ENCODE measurements at regions not wholly inside any gene's neighbourhood (a gene's known extent, or its start where the extent isn't known, plus 50 kb on each side); places are given as distances from the start of the nearest gene placed in this dataset.
"Not testable (repeated sequence)": the region's sequence is repeated elsewhere in the genome, so short reads cannot be mapped to it uniquely, and the experiment has no call there.

DNA sequence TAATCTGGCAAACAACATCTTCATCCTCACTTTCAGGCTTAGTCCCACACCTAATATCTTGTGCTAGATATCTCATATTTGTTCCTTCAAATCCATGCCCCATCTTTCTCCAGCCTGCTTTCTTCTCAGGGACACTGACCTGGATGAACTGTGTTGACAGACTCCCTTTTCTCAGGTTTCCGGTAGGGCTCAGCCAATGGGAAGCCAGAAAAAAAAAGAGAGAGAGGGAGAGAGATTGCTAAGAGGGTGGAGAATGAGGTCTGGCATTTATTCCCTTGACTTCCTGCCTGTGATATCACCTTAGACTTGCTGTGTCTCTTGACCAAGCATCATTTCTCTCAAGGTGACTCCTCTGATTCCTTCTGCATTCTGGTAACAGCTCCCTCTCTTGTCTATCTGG, 145.6 kb upstream of the ABI3BP start:
- no peak for DNase-seq

DNA sequence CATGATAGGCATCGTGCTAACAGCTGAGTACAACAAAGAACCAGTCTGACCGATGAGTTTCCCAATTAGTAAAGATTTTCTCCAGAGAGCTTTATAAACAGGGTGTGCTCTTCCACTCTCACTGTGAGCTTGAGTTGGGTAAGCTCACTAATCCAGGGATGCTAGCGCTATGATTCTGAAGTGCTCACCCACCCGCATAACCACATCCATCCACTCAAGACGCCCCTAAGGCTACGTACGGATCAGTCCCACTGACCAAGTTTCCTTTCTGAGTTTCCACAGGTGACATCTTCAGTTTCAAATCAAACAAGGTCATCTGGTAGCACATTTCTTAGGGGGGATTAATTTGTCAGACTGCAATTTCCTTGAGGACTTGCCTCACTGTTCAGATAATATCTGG, 141.1 kb upstream of the ABI3BP start:
- no peak for DNase-seq

DNA sequence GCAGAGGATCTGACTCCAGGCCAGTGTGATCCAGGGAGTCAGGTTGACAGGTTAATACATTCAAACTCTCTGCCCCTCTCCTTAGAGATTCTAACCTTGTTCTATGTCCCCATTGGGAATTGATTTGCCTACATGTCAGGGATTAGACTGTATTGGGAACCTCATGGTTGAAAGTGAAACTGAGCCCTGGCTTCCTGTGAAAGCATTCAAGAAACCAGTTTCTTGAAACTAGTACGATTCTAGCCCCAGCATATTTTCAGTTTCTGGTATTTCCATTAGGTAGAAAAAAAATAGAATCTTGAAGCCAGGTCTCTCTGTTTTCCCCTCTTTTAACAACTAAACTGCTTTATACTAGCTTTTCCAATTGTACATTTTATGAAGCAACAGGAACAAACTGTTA, 140.4 kb upstream of the ABI3BP start:
- DNase-seq, result no peak

DNA sequence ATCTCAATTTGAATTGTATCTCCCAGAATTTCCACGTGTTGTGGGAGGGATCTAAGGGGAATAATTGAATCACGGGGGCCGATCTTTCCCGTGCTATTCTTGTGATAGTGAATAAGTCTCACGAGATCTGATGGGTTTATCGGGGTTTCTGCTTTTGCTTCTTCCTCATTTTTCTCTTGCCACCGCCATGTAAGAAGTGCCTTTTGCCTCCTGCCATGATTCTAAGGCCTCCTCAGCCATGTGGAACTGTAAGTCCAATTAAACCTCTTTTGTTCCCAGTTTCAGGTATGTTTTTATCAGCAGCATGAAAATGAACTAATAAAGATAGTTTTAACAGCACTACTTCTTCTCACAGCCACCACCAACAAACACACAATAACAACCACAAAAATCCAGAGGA, 140.0 kb upstream of the ABI3BP start:
- DNase-seq, result not testable (repeated sequence)

DNA sequence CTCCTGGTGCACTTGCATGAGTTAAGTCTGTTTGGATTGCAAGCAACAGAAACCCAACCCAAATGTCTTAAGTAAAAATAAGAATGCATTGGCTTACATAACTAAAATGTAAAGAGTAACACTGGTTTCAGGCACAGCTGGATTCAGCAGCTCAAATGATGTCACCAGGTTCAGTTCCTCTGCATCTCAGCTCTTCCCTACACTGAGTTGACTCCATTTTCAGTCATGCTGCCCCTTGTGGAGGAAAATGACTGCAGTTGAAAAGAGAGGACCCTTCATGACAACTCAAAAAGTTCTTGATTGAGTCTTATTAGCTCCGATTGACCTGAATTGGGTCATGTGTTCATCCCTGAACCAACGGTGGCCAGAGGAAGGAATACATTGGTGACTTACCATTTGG, 138.5 kb upstream of the ABI3BP start:
- no peak for DNase-seq

DNA sequence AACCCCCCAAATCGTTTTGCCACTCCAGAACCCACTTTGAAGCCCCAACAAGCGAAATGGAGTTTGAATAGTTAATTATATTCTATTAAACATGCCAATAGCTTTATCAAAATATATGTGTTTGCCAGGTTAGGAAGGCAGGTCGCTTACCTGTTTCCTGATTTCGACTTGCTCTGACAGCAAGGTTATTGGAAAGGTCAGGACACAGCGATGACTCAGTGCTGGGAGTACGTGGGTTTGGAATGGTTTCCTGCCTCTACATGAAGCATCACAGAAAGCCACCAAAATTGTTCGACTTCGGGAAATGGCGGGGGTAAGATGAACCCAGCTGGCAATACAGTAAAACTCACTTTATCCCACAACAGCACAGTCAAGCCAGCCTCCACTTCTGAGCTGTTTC, 135.6 kb upstream of the ABI3BP start:
- no peak for DNase-seq

DNA sequence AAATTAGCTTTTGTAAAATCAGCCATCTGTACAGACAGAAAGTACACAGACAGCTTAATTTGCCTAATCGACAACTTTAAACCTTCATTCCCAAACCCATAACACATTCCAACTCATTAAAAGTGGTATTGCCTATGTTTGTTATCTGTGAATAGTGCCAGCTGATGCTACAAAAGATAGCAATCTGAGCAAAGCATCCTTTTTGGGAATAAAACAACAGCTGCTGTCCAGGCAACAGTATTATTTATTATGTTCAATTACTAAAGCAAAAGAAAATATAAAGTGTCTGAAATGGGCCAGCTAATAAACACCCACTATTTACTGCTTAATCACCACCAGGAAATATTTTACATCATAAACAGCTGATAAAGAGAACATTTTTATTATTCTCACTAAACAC, 134.8 kb upstream of the ABI3BP start:
- DNase-seq, result no peak

DNA sequence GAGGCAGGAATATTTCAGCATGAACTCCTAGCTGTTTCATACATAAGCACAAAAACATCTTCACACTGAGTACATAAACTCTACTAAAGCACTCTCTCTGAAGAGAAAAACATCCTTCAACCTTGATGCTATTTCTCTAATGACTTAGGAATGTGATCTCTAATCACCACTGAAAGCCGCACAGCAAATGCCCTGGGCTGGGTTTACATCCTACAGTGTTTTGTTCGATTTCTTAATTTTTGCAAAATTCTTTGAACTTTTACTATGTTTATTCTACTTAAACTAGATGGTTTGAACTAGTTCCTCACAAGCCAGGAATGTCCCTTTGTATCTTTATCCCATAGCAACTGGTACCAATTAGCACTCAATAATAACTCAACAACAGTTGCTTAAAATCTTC, 130.9 kb upstream of the ABI3BP start:
- DNase-seq, result no peak

DNA sequence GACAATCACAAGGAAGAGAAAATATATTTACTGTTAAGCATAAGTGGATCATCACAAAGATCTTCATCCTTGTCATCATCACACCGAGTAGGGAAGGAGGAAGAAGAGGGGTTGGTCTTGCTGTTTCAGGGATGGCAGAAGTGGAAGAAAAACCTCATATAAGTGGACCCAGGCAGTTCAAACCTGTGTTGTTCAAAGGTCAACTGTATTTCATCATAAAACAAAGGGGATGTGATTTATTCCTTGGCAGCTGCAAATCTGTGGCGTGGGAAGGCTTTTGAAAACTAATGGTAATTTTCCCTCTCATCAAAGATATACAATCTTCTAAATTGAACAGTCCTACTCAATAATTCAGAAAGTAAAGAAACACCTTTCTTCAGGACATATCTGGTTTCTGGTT, 129.9 kb upstream of the ABI3BP start:
- DNase-seq, result no peak

DNA sequence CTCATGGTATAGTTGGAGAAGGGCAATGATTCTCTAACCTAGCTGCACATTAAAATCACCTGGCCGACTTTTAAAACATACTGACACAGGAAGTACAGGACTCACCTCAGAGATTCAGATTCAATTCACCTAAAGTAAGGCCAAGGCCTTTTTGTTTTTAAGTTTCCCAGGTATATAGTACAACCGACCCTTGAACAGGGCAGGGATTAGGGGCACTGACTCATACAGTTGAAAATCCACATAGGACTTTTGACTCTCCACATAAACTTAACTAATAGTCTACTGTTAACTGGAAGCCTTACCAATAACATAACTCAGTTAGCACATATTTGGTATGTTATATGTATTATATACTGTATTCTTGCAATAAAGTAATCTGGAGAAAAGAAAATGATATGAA, 129.5 kb upstream of the ABI3BP start:
- DNase-seq, result no peak

DNA sequence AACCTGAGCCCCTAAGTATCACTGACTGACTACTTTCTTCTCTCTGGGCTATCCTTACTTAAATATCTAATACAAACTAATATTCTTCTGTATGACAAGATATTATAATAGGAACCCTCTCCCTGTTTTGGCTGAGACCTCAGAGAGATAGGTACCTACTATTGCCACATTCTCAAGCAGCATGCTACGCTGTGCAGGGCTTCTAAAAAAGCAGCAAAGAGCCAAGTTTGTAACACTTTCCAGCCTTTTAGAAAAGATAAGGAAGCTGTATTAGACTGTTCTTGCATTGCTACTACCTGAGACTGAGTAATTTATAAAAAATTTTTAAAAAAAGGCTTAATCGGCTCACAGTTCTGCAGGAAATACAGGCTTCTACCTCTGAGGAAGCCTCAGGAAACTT, 126.8 kb upstream of the ABI3BP start:
- no peak for DNase-seq

DNA sequence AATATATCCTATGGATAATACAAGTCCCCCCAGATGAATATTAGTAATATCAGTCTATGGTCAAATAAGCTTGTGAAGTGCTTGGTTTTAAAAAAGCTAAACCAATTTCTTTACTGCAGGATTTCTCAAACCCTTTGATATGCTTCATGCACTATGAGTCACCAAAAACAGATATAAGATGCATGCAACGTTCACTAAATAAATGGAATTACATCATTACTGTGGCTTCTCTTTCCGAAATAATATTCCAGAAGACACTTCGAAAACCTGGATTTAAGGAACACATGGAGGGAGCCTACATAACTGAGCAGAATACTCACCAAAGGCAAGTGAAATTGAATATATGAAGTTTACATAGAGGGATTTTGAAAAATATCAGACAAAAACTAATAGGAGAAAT, 126.3 kb upstream of the ABI3BP start:
- no peak for DNase-seq

DNA sequence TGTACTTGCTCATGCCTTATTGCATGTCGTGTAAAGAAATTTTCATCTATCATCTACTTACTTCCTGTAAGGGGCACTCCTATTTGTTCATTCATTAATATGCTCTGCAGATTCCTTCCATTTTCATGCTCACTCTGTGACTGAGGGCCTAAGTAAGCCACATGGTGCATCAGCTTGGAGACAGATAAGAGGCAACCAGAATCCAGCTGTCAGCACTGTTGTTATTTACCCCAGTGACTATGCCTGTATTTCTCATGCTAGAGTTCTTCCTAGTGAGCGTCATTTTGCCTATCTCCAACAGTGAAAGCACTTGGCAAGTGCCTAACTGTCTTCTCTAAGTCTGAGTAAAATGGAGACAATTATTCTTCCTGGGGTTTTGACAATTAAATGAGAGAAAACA, 124.8 kb upstream of the ABI3BP start:
- no peak for DNase-seq

DNA sequence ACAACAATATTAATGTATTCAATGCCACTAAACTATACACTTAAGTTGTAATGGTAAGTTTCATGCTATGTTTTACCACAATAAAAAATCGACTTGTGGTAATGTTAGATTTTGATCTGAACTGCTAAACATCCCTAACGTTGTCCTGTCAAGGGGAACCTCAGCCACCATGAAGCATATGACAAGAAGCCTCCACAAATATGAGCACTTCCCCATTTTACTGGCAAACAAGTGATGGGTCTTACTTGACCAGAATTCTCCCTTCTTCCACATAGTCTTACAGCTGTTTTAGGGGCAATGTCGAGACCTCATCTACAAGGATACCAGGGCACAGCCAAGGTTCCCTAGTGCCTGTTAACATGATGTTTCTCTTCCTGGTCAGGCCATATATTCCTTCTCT, 124.2 kb upstream of the ABI3BP start:
- no peak for DNase-seq

DNA sequence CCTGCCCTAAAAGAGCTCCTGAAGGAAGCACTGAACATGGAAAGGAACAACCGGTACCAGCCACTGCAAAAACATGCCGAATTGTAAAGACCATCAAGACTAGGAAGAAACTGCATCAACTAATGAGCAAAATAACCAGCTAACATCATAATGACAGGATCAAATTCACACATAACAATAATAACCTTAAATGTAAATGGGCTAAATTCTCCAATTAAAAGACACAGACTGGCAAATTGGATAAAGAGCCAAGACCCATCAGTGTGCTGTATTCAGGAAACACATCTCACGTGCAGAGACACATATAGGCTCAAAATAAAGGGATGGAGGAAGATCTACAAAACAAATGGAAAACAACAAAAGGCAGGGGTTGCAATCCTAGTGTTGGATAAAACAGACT, 117.1 kb upstream of the ABI3BP start:
- DNase-seq, result not testable (repeated sequence)

DNA sequence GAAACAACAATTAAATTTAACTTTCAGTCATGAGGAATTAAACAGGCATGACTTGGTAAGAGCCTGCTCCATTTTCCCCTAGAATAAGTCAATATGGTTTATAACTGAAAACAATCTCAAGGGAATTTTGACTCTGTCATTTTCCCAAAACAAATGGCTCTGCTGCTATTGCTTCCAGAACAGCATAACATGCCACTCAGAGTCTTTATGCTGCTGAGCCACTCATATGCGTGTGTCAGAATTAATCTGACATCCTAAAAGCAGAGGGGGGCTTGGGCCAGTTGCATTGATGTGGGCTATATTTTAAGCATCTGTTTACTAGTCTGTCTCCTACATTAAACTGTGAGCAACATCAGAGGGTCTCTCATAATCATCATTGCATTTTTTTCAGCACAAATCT, 111.1 kb upstream of the ABI3BP start:
- DNase-seq, result no peak

DNA sequence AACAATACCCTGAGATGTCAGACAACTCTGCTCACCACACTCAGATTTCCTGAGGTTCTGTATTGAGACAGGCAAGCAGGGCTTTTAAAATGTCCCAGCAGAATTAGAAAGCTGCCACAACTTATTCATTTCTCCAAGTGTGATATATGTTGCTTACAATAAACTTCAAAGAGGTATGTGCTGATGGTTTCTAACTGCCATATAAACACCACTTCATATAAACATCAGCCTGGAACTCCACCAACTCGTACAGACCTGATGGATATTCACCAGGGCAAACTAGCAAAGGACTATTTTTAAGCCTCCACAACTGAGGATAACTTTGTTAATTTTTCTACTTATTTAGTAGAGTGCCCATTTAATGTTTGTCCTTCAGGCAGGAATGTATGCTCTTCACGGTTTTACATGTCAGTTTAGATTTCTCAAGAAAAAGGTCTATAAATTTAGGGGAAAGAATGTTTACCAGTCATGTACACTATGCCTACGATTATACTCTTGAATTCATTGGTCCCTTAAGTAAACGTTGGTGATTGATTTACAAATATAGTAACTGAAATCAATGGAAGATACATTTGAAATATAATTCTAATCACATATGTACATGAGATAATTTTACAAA, 109.6 kb upstream of the ABI3BP start:
- DNase-seq, result no peak

DNA sequence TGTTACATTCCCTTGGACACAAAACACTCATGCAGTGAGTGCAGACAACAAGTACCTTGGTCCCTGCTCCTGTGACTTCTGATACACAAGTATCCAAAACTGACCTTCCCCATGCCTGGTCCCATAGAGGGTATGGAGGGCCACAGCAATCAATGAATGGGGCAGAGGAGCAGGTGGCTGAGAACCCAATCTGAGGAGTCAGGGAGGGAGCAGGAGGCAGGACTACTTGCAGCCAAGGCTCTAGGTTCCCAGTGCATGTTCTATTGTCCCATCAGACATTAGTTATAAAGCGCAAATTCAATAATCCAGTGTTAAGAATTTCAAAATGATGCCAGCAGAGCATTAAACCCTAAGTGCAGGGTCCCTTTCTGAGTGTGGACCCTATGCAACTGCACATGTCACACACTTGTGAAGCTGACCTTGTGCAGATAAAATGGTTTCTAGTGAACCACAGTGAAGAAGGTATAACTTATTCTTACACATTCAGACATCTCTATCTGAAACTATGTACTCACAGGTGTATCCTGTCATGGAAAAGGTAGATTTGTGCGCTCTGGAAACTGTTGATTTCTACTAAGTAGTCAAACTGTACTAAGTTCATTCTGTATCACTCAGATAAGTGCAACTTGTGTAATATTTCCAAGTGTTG, 107.3 kb upstream of the ABI3BP start:
- no peak for DNase-seq

DNA sequence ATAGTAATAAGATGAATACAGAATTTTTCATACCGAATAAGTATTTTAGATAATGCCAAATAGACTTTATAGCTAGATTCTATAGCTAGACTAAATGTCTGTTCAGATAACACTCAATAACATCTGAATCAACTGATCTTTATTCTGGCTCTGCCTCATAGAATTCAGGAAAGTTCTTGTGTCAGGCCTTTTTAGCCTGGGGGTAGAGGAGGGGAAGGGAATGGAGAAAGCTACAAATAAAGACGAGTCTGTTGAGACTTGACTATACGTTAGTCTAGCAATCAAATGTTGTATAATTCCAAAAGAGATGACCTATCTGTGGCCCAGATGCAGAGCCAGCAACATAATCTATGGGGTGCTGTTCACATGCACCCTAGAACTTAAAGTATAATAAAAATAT, 106.6 kb upstream of the ABI3BP start:
- no peak for DNase-seq

DNA sequence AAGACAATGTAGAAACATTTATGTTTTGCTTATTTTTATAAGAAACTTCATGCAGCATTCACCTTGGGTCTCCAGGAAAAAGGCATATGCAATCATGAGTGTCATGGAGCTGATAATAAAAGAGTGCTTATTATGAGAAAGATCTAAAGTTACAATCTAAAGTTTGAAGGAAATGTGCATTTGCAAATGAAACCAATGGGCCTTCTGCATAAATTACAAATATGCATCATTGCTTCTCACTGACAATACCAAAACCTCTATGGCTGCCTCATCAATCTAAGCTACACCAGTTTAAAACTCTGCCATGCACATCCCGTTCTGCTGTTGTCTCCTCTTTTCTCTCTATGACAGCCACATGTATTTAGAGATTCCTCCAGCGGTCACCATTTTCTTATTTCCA, 103.2 kb upstream of the ABI3BP start:
- no peak for DNase-seq

DNA sequence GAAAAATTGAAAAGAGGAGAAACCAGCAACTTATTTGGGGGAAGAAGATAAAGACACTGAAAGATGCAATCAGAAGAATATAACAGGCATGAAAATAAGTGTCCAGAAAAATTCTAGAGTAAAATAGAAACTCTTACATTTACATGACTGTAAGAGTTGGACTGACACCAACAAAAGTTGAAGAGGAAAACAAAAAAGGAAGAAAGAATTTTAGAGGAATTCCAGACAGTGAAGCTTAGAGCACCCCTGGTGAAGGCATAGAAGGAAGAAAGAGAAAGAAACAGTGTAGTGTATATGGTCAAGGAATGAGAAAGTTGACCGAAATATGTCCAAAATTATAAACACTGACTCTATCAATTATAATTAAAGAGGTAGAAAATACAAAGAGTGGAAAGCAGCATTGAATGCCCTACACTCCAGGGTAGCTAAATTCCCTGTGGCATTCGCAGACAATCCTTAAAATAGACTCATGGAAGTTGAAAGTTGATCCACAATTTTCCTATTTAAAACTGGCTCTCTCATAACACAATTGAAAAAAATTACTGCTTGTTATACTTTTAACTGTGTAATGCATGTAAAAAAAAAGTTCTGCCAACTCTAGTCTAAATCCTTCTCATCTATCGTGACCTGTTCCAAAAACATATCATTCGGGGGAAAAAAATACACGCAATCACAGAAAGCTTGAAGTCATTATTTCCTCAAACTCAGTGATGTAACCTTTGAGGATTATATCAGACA, 102.6 kb upstream of the ABI3BP start:
- no peak for DNase-seq

DNA sequence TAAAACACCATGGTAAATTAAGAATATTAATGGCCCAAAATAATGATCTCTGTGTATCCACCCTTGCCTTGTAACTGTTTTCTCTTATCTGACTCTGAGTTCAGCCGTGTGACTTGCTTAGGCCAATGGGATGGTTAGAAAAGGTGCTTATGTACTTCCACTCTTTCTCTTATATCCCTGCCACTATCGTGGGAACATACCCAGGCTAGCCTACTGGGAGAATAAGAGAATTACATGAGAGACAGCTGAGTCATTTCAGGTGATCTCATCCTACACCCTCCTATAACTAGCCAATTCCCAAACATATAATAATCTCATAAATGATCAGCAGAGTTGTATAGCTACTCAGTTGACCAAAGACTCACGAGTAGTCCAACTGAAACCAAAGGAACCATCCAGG, 98.3 kb upstream of the ABI3BP start:
- DNase-seq, result no peak

DNA sequence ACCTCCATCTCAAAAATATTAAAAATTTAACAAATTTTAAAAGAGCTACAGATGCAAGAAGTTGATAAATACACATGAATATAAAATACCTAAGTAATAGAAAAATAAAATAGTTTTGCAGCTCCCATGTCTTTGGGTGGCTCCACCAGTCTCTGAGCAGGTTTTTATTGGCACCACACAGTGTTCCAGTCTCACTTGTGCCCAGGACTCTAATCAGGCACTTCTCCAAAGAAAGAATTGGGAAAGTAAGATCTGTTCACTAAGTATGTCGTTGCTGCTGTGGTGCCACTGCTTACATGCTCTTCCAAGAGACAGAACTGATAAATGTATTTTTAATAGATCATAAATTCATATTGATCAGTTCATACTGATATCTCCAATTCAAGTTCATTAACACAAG, 92.5 kb upstream of the ABI3BP start:
- no peak for DNase-seq

DNA sequence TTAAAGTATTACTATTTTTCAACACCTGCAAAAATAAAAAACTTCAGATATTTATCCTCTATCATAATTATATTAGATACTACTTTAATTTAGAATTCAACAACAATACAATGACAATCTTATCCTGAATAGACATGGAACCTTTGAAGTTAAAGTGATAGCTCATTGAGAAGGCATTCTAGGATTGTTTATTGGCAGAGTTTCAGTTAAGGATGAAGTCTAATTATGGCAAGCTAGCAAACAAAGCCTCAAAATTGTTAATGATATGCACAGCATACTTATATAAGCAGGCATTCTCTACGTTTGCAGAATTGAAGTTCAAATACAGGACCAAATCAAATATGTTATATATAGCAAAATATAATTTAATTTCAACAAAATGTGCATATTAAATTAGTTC, 91.2 kb upstream of the ABI3BP start:
- DNase-seq, result no peak

DNA sequence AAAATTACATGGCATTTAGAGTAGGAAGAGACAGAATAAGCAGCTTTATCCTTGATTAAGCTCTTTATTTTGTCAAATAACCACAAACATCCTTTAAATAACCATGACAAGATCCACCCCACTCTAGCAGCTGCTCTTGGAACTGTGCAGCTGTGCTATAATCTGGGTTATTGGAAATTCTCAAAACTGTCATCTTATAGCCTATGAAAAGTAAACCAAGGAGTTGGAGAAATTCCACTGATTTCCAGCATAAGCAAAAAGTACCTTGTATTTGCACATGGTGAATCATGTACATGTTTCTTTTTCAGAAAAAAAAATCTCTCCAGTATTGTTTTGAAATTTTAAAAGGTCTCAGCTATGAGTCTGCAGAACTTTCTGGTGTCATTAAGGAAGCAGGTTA, 88.8 kb upstream of the ABI3BP start:
- no peak for DNase-seq

All from activated CD4-positive, alpha-beta T cell treated with anti-CD3 and anti-CD28 coated beads for 48 hours (primary cell).